ENCODE measurements at regions not wholly inside any gene's neighbourhood (a gene's known extent, or its start where the extent isn't known, plus 50 kb on each side); places are given as distances from the start of the nearest gene placed in this dataset.

GRCh38 chr2:66362701-66363100, 72.2 kb upstream of the MEIS1 start:
- TF ChIP-seq CTCF (IDR thresholded peaks at IDR 0.05) (no peak), POLR2A (IDR thresholded peaks at IDR 0.05) (no peak)
